Skeletal muscle satellite cell (primary cell): ENCODE measurements at regions not wholly inside any gene's neighbourhood (a gene's known extent, or its start where the extent isn't known, plus 50 kb on each side); places are given as distances from the start of the nearest gene placed in this dataset.

ENCODE experiments used
- H3K27me3 ChIP-seq: 2 replicates; pipeline ENCODE4 v1.7.0; 2013; ENCODE audit warnings: low read length; ENCODE audit not compliant: control insufficient read depth, insufficient read depth
- H3K36me3 ChIP-seq: 2 replicates; pipeline ENCODE4 v1.7.0; 2013; ENCODE audit warnings: mild to moderate bottlenecking, control low read depth, low read length; ENCODE audit not compliant: insufficient read depth
- H3K4me1 ChIP-seq: 2 replicates; pipeline ENCODE4 v1.7.0; 2013; ENCODE audit warnings: low read length; ENCODE audit not compliant: control insufficient read depth, insufficient read depth
- H3K4me2 ChIP-seq: 2 replicates; pipeline ENCODE4 v1.7.0; 2013; ENCODE audit warnings: mild to moderate bottlenecking, low read length
- H3K4me3 ChIP-seq: 2 replicates; pipeline ENCODE4 v1.7.0; 2013; ENCODE audit warnings: low read length
- H3K9ac ChIP-seq: 2 replicates; pipeline ENCODE4 v1.7.0; 2013; ENCODE audit warnings: mild to moderate bottlenecking, low read depth, low read length, moderate library complexity
- H3K9me3 ChIP-seq: replicated peaks from 2 replicates; pipeline ENCODE4 v1.7.0; 2013; ENCODE audit warnings: mild to moderate bottlenecking, control low read depth, low read length

DNA sequence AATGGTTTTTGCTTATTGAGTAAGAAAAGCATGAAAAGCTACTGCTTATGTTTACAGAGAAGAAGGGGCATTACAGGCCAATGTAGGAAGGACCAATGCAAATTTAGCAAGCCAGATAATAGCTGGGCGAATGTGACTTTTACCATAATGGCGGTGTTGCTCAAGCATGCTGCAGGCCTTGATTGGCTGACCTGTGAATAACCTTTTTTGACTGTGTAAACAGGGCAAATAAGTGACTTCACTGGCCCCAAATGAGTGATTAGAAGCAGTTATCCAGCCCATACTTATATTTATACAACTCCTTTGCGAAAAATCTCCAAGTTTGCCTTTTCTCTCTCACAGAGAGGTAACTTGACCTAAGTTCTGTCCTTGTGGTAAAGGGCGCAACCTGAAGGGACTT, 146.9 kb downstream of the SP3 start:
- no peaks in the 10 kb centered on the region for H3K4me1 ChIP-seq
- peaks cover 71% of the 10 kb centered on the region for H3K27me3 ChIP-seq
- H3K4me2 ChIP-seq, result no peak overlapping the region
- no peaks in the 10 kb centered on the region for H3K36me3 ChIP-seq
- H3K9me3 ChIP-seq, result no peaks in the 10 kb centered on the region
- no peak overlapping the region for H3K4me3 ChIP-seq
- no peak overlapping the region for H3K9ac ChIP-seq

DNA sequence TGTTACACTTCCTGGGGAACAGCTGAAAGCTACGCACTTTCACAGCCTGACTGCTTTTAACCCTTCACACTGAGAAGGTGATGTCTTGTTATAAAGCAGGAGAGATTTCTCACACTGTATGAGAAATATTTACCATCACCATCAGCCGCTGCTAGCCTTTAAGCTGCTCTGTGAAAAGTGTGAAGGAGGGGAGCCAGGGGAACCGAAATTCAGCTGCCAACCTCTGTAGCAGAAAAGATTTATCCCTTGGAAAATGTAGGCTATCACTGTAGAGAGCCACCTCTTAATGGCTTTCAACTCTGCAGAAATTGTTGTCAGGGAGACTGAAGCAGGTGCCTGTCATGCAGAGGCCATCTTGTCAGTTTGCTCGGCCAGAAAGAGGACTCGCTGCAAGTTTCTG, 145.3 kb downstream of the SP3 start:
- Histone ChIP-seq H3K9me3 (no peaks in the 10 kb centered on the region), H3K36me3 (no peaks in the 10 kb centered on the region), H3K4me1 (no peaks in the 10 kb centered on the region), H3K27me3 (peaks cover 81% of the 10 kb centered on the region), H3K4me3 (no peak overlapping the region), H3K4me2 (no peak overlapping the region), H3K9ac (no peak overlapping the region)

DNA sequence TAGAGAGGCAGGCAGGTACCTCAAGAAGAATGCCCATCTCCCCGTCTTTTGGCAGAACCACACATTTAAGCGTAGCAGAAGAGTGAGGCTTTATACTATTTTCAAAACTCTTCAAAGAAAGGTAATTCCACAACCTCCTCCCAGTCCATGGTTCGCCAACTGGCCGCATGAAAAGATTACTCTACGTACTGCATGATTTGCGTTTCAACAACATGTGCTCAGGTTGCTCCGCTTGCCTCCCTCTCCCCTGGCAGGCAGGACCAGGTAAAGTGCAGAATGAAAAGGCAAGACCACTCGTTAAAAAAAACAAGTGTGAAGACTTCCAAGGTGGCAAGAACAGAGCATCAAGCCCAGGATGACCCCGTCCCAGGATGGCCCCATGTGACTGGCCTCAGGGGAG, 143.7 kb downstream of the SP3 start:
- no peak overlapping the region for H3K4me3 ChIP-seq
- H3K4me2 ChIP-seq, result no peak overlapping the region
- no peaks in the 10 kb centered on the region for H3K9me3 ChIP-seq
- peaks cover 78% of the 10 kb centered on the region for H3K27me3 ChIP-seq
- H3K9ac ChIP-seq, result no peak overlapping the region
- no peaks in the 10 kb centered on the region for H3K4me1 ChIP-seq
- no peaks in the 10 kb centered on the region for H3K36me3 ChIP-seq

DNA sequence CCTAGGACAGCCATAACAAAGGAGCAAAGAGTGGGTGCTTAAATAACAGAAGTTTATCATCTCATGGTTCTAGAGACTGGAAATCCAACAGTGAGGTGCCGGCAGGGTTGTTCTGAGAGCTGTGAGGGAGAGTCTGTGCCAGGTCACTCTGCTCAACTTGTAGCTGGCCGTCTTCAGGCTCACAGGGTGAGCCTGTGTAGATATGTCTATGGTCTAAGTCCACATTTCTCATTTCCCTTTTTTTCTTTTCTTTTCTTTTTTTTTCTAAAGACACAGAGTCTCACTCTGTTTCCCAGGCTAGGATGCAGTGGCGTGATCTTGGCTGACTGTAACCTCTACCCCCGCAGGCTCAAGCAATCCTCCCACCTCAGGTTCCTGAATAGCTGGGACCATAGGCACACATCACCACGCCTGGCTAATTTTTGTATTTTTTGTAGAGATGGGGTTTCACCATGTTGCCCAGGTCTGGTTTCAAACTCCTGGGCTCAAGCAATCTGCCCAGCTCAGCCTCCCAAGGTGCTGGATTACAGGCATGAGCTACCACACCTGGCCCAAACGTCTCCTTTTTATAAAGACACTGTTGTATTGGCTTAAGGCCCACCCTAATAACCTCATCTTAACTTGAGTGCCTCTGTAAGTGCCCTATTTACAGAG, 142.2 kb downstream of the SP3 start:
- no peak overlapping the region for H3K4me2 ChIP-seq
- H3K4me1 ChIP-seq, result no peaks in the 10 kb centered on the region
- H3K9me3 ChIP-seq, result no peaks in the 10 kb centered on the region
- H3K36me3 ChIP-seq, result no peaks in the 10 kb centered on the region
- H3K27me3 ChIP-seq, result peaks cover 74% of the 10 kb centered on the region
- H3K9ac ChIP-seq, result no peak overlapping the region
- no peak overlapping the region for H3K4me3 ChIP-seq

DNA sequence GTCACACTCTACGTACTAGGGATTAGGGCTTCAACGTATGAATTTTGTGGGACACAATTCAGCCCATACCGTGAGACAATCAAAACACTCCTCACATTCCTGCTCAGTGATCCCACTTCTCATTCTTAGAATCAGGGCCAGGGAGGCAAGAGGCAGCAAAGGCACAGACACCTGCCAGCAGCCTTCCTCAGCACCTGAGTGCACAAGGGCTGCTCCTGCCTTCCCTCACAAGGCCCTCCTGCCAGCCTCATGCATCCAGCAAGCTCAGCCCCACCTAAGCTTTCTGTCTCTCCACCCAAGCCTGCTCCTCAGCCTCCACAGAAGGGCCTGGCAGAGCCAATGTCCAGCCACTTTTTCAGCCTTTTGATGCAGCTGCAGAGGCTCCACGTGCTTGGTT, 141.6 kb downstream of the SP3 start:
- H3K4me2 ChIP-seq, result no peak overlapping the region
- H3K4me1 ChIP-seq, result no peaks in the 10 kb centered on the region
- no peak overlapping the region for H3K9ac ChIP-seq
- no peaks in the 10 kb centered on the region for H3K36me3 ChIP-seq
- H3K9me3 ChIP-seq, result no peaks in the 10 kb centered on the region
- no peak overlapping the region for H3K4me3 ChIP-seq
- peaks cover 70% of the 10 kb centered on the region for H3K27me3 ChIP-seq

DNA sequence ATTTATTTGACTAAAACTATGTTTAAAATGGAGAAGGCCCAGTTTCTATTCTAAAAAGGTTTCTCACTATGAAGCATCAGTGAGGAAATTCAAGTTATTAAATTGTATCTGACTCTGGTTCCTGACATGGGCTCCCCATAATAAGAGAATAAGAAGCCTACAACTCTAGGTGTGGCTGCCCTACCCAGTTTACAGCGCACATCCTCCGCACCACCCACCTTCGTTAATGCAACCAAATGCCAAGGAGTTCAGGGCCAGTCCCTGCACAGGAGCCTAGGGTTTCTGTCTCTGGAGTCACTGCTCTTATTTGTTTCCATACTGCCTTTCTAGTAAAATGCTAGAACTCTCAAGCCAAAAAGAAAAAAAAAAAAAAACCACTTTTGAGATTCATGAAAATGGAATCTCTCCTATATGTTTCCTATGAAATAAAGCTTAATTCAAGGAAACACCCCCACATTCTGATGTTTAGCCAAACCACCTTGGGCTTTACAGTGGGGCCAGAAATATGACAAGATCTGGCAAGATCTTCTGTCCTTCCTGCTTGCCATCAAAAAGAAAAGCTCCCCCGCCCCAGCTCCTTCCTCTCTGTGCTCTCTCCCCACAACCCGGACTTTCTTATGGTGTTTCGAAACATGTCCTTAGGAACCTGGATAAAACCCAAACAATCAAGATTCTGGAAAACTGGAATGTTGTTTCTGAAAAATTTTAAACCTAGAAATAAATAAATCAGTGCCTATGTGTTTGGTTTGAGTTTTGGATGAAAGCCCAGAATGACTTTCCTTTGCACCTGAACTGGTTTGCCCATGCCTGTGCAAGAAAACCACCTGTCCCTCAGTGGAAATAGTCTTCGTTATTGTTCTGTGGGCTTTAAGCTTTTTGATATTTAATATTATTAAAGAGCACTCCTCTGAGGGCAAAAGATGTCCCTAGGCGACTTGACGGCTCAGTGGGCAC, 136.7 kb downstream of the SP3 start:
- Histone ChIP-seq H3K4me2 (no peak overlapping the region), H3K9ac (no peak overlapping the region), H3K9me3 (no peaks in the 10 kb centered on the region), H3K36me3 (no peaks in the 10 kb centered on the region), H3K27me3 (peaks cover 30% of the 10 kb centered on the region), H3K4me3 (no peak overlapping the region), H3K4me1 (peaks cover 8% of the 10 kb centered on the region)

DNA sequence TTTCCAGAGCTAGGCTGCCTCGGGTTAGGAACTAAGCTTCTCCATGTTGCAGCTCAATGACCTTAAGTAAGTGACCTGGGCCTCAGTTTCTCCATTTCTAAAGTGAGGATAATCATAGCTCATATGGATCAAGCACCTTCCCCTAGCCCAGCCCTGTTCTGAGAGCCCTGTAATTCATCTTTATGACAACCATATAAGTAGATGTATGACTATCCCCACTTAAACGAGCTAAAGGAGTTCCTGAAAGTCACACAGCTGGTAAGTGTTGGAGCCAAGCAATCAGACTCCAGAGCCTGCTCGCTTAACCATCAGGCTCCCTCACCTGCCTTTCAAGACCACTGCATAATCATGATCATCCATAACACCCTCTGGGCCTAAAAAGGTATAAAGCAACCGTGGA, 135.4 kb downstream of the SP3 start:
- peaks cover 8% of the 10 kb centered on the region for H3K4me1 ChIP-seq
- H3K9ac ChIP-seq, result no peak overlapping the region
- no peak overlapping the region for H3K4me3 ChIP-seq
- no peaks in the 10 kb centered on the region for H3K9me3 ChIP-seq
- no peak overlapping the region for H3K4me2 ChIP-seq
- no peaks in the 10 kb centered on the region for H3K36me3 ChIP-seq
- H3K27me3 ChIP-seq, result peaks cover 24% of the 10 kb centered on the region

DNA sequence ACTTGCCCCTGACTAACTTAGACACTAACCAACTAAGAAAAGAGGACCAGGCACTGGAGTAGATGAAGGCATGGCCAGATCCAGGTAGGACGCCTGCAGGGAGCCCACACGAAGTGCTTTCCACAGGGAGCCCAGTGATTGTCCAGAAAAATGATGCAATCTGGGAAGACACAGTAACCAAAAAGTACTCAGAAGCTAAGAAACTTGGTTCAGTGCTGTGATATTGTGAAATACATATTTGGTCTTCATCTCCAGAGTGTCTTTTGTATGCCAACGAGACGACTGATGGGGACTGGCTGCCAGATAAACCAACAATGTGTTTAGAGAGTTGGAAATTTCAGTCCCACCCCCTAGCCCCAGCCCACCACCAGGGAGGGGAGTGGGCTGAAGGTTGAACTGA, 135.0 kb downstream of the SP3 start:
- peaks cover 21% of the 10 kb centered on the region for H3K27me3 ChIP-seq
- H3K4me2 ChIP-seq, result no peak overlapping the region
- H3K4me1 ChIP-seq, result peaks cover 8% of the 10 kb centered on the region
- no peak overlapping the region for H3K4me3 ChIP-seq
- H3K9me3 ChIP-seq, result no peaks in the 10 kb centered on the region
- no peaks in the 10 kb centered on the region for H3K36me3 ChIP-seq
- no peak overlapping the region for H3K9ac ChIP-seq

DNA sequence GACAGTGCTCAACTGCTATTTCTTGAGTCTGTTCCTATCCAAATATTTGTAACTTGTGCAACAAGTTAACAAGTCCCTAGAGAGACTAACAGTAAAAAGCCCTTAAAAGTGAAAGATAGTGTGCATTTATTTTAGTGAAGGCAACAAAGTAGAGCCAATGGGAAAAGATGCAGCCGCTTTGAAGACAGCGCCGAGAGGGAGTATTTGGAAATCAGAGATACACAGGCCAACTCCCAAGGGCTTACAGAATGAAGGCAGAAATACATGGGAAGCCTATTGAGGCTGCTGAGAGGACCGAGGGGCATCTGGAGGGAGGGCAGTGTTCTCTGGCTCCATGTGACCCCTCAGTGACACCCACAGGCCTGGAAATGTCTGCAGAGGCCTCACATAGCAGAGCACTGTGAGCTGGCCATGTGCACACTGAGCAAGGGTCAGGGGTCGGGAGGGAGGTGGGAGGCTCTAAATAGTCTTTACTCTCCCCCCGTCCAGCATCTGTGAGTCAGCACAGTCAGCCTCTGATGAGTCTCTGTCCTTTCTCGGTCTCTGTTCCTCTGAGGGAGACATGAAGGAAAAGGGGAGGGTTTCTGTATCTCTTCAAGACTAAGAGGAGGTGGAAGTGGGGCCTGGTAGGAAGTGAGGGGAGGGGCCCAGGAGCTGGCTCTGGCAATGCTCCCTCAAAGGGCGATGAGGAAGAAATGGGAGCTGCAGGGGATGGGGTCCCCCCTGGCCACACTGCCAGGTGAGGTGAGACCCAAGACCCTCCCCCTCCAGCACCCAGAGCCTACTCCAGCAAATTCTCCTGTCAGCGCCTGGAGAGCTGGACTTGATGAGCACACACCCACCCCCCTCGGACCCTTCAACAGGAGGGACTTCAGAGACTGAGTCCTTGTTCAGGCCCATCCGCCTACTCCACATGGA, 133.6 kb downstream of the SP3 start:
- Histone ChIP-seq H3K36me3 (no peaks in the 10 kb centered on the region), H3K9me3 (no peaks in the 10 kb centered on the region), H3K4me1 (peaks cover 8% of the 10 kb centered on the region), H3K27me3 (peaks cover 15% of the 10 kb centered on the region), H3K9ac (no peak overlapping the region), H3K4me3 (no peak overlapping the region), H3K4me2 (peak overlapping the region; percentile 40)

DNA sequence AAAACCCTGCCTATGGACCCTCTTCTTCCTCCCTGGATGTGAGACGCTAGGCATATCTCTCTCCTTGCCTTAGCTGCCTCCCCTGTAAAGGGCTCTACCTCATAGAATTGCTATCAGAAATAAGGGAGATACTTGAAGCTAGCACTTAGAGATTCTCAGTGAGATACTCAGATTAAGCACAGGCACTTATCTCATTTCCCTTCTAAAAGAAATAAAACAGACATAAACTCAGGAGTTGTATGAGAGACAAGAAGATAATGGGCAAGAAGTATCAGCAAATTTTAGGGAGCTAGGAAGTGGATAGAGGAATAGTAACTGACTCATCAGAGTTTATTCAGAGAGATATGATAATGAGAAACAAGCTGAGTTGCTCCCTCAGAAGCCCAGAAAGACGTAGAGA, 131.0 kb downstream of the SP3 start:
- no peaks in the 10 kb centered on the region for H3K9me3 ChIP-seq
- H3K27me3 ChIP-seq, result peaks cover 14% of the 10 kb centered on the region
- no peak overlapping the region for H3K4me3 ChIP-seq
- H3K9ac ChIP-seq, result no peak overlapping the region
- H3K4me1 ChIP-seq, result peaks cover 8% of the 10 kb centered on the region
- H3K4me2 ChIP-seq, result no peak overlapping the region
- no peaks in the 10 kb centered on the region for H3K36me3 ChIP-seq

DNA sequence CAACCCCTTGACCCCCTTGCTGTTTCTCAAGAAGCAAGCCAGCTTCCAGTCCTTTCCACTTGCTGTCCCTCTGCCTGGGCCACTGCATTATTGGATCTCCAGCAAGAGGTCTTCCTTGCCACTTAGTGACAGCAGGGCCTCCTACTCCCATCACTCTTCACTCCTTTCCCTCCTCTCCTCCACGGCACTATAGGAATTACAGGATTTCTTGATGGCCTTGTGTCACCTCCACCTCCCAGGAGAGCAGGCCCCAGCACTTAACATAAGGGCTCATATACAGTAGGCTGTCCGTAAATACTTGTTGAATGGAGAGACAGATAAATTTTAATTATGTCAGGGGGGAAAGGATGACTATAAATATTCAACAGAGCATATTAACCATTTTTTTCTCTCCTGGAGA, 129.4 kb downstream of the SP3 start:
- Histone ChIP-seq H3K4me1 (peaks cover 8% of the 10 kb centered on the region), H3K4me2 (no peak overlapping the region), H3K9me3 (no peaks in the 10 kb centered on the region), H3K27me3 (peaks cover 9% of the 10 kb centered on the region), H3K4me3 (no peak overlapping the region), H3K36me3 (no peaks in the 10 kb centered on the region), H3K9ac (no peak overlapping the region)
